NOMO-1 (cell line): ENCODE measurements at regions not wholly inside any gene's neighbourhood (a gene's known extent, or its start where the extent isn't known, plus 50 kb on each side); places are given as distances from the start of the nearest gene placed in this dataset.
"Not testable (repeated sequence)": the region's sequence is repeated elsewhere in the genome, so short reads cannot be mapped to it uniquely, and the experiment has no call there.

Experiments used
- DNase-seq, 2 experiments: peaks; one replicate each; lab custom pipeline; 2025; ENCODE audit not compliant: unreplicated experiment in 2 of 2; lab: John Stamatoyannopoulos, UW

- no peak for DNase-seq
Measured at GRCh38 chr1:91099746-91100621, 78.1 kb upstream of the ZNF644 start.

GRCh38 chr1:91098299-91098906, 76.6 kb upstream of the ZNF644 start:
- no peak for DNase-seq

- DNase-seq = not testable (repeated sequence)
Measured at GRCh38 chr1:91095321-91095720, 73.5 kb upstream of the ZNF644 start.

- DNase-seq = no peak
Measured at GRCh38 chr1:91092503-91092902, 70.7 kb upstream of the ZNF644 start.

GRCh38 chr1:91091812-91092211, 70.0 kb upstream of the ZNF644 start:
- no peak for DNase-seq

GRCh38 chr1:91080650-91081049, 58.8 kb upstream of the ZNF644 start:
- DNase-seq = no peak

- no peak for DNase-seq
Measured at GRCh38 chr1:91078859-91079258, 57.0 kb upstream of the ZNF644 start.

GRCh38 chr1:91076834-91077233, 55.0 kb upstream of the ZNF644 start:
- no peak for DNase-seq

- DNase-seq = no peak
Measured at GRCh38 chr1:91075233-91076135, 53.6 kb upstream of the ZNF644 start.

GRCh38 chr1:91073299-91073698, 51.5 kb upstream of the ZNF644 start:
- DNase-seq = no peak

- no peak for DNase-seq
Measured at GRCh38 chr1:91071838-91072237, 50.0 kb upstream of the ZNF644 start.
